Raji (cell line): ENCODE measurements at regions not wholly inside any gene's neighbourhood (a gene's known extent, or its start where the extent isn't known, plus 50 kb on each side); places are given as distances from the start of the nearest gene placed in this dataset.

Experiments
- POLR2A ChIP-seq: IDR thresholded peaks from 2 replicates; pipeline ENCODE4 v1.6.1; 2011; ENCODE audit warnings: low read depth, low read length, control low read depth; ENCODE audit not compliant: insufficient read depth

GRCh38 chr3:177746337-177746933, 549.2 kb upstream of the TBL1XR1 start:
- no peak for TF ChIP-seq POLR2A

DNA sequence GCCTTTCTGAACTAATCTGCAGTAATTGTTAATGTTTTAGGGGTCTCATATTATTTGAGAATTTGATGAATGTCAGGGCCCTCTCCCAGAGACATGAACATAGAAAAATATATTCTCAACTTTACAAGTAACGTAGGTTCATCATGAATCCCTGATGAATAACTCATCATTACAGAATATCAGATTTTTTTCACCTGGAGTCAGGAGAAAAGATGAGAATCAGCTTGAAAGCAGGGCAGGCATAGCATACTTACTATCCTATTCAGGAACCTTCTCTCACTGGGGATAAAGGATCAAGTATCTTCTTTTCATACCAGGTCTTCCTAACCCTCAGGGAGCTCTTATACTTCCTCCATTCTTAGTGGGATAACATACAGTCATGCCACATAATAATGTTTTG, 552.6 kb upstream of the TBL1XR1 start:
- no peak for TF ChIP-seq POLR2A

GRCh38 chr3:177750436-177750835, 553.2 kb upstream of the TBL1XR1 start:
- TF ChIP-seq POLR2A, result no peak

- TF ChIP-seq POLR2A, result no peak
Observed at GRCh38 chr3:177751770-177752169, 554.5 kb upstream of the TBL1XR1 start.

- no peak for TF ChIP-seq POLR2A
Observed at GRCh38 chr3:177752831-177753230, 555.5 kb upstream of the TBL1XR1 start.

- TF ChIP-seq POLR2A, result no peak
Observed at GRCh38 chr3:177753451-177754155, 556.3 kb upstream of the TBL1XR1 start.

DNA sequence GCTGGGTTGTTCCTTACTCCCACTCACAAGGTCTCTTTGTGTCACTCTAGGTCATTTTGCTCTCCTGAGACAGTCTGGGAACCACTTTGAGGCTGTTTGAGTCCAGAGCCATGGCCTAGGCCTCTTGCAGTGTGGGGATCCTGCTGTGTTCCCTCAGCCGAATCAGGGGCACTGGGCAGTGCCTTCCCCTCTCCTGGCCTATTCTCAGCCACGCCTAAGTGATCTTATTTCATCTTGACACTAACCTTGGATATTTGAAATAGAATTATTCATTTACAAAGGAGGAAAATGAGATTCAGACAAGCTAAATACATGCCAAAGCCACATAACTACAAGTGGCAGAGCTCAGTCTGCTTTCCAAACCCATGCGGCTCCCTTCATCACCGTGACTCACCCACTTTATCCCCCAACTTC, 557.2 kb upstream of the TBL1XR1 start:
- no peak for TF ChIP-seq POLR2A

- TF ChIP-seq POLR2A, result no peak
Observed at GRCh38 chr3:177758126-177758525, 560.8 kb upstream of the TBL1XR1 start.

DNA sequence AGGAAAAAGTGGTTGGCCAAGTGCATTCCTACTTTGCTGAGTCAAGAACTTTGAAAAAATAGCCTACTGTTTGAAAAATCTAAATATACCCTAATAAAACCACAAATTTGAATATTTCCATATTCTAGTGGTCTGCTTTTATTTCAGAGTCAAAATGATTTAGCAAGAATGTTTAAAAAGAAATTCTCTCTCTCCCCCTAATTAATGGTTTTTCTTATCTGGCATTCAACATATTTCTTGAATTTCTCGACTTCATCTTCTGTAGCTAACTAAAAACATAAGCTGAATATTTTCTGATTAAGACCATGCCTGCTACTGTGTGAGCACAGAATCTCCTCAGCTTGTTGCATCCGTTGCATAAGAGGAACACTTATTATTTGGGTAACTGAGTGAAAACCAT, 563.5 kb upstream of the TBL1XR1 start:
- TF ChIP-seq POLR2A, result no peak

DNA sequence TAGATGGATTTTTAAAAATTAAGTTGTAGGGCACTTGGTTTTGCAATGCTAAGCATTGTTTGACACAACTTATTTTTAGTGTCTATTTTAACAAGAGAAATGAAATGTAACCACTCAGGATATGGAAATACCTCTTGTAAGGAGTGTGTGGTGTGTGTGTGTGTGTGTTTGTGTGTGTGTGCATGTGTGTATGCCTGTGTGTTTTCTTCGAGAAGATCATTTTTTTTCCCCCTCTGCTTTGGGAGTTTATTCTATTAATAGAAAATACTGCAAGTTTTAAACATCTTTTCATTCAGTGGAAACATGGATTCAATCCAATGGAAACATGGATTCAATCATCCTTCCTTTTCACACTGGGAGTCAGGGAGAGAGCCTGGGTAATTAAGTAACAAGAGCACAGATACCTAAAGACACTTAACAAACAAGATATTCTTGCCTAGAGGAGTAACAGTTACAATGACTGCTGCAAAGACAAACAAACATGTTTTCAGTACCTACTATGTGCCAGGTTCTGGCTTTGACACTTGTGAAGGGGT, 567.2 kb upstream of the TBL1XR1 start:
- no peak for TF ChIP-seq POLR2A

DNA sequence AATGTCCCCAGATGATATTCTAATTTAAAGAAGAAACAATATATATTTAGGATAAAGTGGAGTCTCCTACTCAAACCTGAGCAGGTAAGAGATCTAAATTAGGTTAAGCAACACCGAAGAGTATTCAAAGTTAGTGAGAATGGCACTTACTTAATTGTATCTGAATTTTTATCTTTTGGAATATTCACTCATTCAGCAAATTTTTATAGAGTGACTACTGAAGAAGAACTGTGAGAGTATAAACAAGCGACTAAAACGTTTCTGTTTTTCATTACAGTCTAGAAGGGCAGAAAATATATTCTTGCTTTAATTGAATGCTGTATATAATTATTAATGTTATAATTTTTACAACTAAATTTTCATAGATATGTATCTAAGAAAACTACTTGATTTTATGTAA, 567.7 kb upstream of the TBL1XR1 start:
- no peak for TF ChIP-seq POLR2A

- no peak for TF ChIP-seq POLR2A
Observed at GRCh38 chr3:177770383-177771230, 573.3 kb upstream of the TBL1XR1 start.

- TF ChIP-seq POLR2A, result no peak
Observed at GRCh38 chr3:177771780-177772179, 574.5 kb upstream of the TBL1XR1 start.

GRCh38 chr3:177772908-177773557, 575.8 kb upstream of the TBL1XR1 start:
- no peak for TF ChIP-seq POLR2A

GRCh38 chr3:177773717-177774116, 576.4 kb upstream of the TBL1XR1 start:
- TF ChIP-seq POLR2A, result no peak
